OCI-LY3 (cell line): ENCODE measurements at regions not wholly inside any gene's neighbourhood (a gene's known extent, or its start where the extent isn't known, plus 50 kb on each side); places are given as distances from the start of the nearest gene placed in this dataset.

Experiments
- H2AFZ ChIP-seq: fragments of 200-600, 300-600 bp; shearing (Covaris generic); 2 replicates; pipeline ENCODE4 v1.6.0; 2014; ENCODE audit warnings: antibody characterized with exemption, low read depth, low read length
- H3K27ac ChIP-seq: fragments of 200-600, 300-600 bp; sonication (generic); 2 replicates; pipeline ENCODE4 v1.5.1; 2014; ENCODE audit warnings: mild to moderate bottlenecking, low read length, moderate library complexity, mixed read lengths
- H3K27me3 ChIP-seq: fragments of 200-600, 300-600 bp; sonication (generic); 2 replicates; pipeline ENCODE4 v1.6.1; 2014; ENCODE audit warnings: low read depth, low read length, mixed read lengths
- H3K36me3 ChIP-seq: fragments of 200-600, 300-600 bp; sonication (generic); replicated peaks from 2 replicates; pipeline ENCODE3; 2014; ENCODE audit warnings: low read depth, low read length, mixed read lengths
- H3K4me1 ChIP-seq: fragments of 300-600, 200-600 bp; sonication (generic); 2 replicates; pipeline ENCODE4 v1.6.1; 2014; ENCODE audit warnings: low read length, mixed read lengths
- H3K4me2 ChIP-seq: fragments of 200-600, 300-600 bp; sonication (generic); 2 replicates; pipeline ENCODE4 v1.6.1; 2014; ENCODE audit warnings: low read length, mixed read lengths
- H3K4me3 ChIP-seq: fragments of 300-600, 200-600 bp; sonication (generic); 2 replicates; pipeline ENCODE4 v1.5.1; 2014; ENCODE audit warnings: antibody characterized with exemption, mild to moderate bottlenecking, low read length, moderate library complexity
- H3K79me2 ChIP-seq: fragments of 300-600, 200-600 bp; shearing (Covaris generic); 2 replicates; pipeline ENCODE4 v1.6.1; 2014; ENCODE audit warnings: mild to moderate bottlenecking, low read length, mixed read lengths
- H3K9ac ChIP-seq: fragments of 300-600, 200-600 bp; shearing (Covaris generic); 2 replicates; pipeline ENCODE4 v1.6.0; 2014; ENCODE audit warnings: mild to moderate bottlenecking, low read length, moderate library complexity
- H3K9me3 ChIP-seq: fragments of 200-600, 300-600 bp; shearing (Covaris generic); 2 replicates; pipeline ENCODE4 v1.6.1; 2014; ENCODE audit warnings: low read length, mixed read lengths; ENCODE audit not compliant: insufficient read depth
- H4K20me1 ChIP-seq: fragments of 200-600, 300-600 bp; sonication (generic); 2 replicates; pipeline ENCODE4 v1.6.1; 2016; ENCODE audit warnings: low read length, mixed read lengths; ENCODE audit not compliant: insufficient read depth
- CTCF ChIP-seq: fragments of 200-600, 300-600 bp; sonication (generic); IDR thresholded peaks from 2 replicates; pipeline ENCODE4 v1.5.1; 2014; ENCODE audit warnings: antibody characterized with exemption, low read length, low read depth
- EZH2phosphoT487 ChIP-seq: fragments of 200-600 bp; shearing (Covaris generic); IDR thresholded peaks from 2 replicates; pipeline ENCODE4 v1.6.1; 2018; ENCODE audit warnings: antibody characterized with exemption, mixed run types, low read depth

DNA sequence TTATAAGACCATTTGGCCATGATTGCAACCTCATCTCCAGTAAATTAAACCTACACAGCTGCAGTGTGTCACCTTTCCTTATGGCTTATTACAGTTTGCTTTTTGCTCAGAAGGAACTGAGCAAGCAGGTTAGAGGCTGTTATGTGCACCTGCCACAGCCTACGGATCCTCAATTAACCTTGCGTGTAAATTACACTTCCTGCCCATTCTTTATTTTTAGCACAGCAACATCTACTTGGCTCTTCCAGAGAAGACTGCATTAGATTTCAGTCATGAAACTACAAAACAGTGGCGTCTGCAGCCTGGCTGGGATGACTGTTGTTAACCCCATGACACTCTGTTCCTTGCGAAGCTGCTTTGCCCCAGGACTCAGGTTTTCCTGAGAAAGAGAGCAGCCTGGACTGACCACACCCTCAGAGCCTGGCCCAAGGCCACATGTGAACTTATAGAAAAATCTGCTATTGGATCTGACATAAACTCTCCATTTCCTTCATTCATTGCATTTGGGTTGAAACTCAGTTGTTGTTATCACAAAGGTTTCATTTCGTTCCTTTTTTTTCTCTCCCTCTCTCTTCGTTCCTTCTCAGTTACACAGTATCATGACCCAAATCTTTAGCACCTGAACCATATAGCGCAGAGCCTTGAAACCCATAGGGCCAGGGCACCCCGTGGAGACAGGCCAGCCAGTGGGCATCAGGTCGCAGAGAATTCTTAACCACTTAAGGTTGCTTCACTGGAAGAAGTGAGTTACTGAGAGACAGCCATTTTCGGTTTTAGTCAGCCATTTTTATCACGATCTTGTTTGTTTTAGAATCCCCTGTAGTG lies 138.6 kb downstream of the PALM2AKAP2 start:
- peaks cover 45% of the 10 kb centered on the region for H3K4me1 ChIP-seq
- H3K9me3 ChIP-seq = peaks cover 4% of the 10 kb centered on the region; the same call in 1 of the 2 replicates
- H2AFZ ChIP-seq = peak overlapping the region; percentile 94
- no peaks in the 10 kb centered on the region for H4K20me1 ChIP-seq
- H3K4me3 ChIP-seq = peak overlapping the region; percentile 72
- peak overlapping the region; percentile 75 for H3K9ac ChIP-seq
- no peaks in the 10 kb centered on the region for H3K79me2 ChIP-seq
- no peaks in the 10 kb centered on the region for H3K27me3 ChIP-seq
- peak overlapping the region; percentile 90 for H3K27ac ChIP-seq
- peak overlapping the region; percentile 94 for H3K4me2 ChIP-seq
- H3K36me3 ChIP-seq = no peaks in the 10 kb centered on the region
- TF ChIP-seq CTCF = no peak
- TF ChIP-seq EZH2phosphoT487 = no peak

DNA sequence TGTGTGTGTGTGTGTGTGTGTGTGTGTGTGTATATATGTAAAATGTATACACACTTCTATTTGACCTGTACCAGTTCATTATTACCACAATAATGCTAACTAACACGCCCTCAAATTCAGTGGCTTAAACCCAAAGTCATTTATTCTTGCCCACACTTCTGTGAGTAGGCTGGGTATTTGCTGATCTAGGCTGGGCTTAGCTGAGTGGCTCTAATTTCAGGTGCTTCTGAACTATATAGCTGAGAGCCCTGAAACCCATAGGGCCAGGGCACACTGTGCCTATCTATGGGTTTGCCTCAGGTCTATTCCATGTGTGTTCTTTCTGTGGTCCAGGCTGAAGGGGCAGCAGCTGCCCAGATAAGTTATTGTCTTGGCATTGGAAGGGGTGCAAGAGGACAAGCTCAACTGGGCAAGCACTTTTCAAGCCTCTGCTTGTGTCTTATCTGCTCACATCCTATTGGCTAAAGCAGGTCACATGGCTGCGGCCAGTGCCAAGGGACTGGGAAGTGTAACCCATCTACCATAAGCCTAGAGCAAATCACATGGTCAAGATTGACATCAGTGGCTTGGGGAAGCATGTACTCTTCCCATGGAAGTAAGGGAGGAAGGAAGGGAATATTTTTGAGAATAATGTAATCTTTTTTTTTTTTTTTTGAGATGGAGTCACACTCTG lies 139.9 kb downstream of the PALM2AKAP2 start:
- Histone ChIP-seq H3K4me1 (peaks cover 35% of the 10 kb centered on the region), H3K27me3 (no peaks in the 10 kb centered on the region), H3K4me2 (no peak overlapping the region), H3K27ac (no peak overlapping the region), H4K20me1 (no peaks in the 10 kb centered on the region), H3K36me3 (no peaks in the 10 kb centered on the region), H3K9ac (no peak overlapping the region), H3K79me2 (no peaks in the 10 kb centered on the region), H2AFZ (no peak overlapping the region), H3K4me3 (no peak overlapping the region), H3K9me3 (no peaks in the 10 kb centered on the region; the same call in 1 of the 2 replicates)
- no peak for TF ChIP-seq CTCF
- TF ChIP-seq EZH2phosphoT487 = no peak

GRCh38 chr9:109922617-109923470 lies 142.8 kb downstream of the PALM2AKAP2 start:
- H3K9ac ChIP-seq = no peak overlapping the region
- no peaks in the 10 kb centered on the region for H3K36me3 ChIP-seq
- H3K9me3 ChIP-seq = no peaks in the 10 kb centered on the region; the same call in 1 of the 2 replicates
- H2AFZ ChIP-seq = no peak overlapping the region
- TF ChIP-seq CTCF (no peak), EZH2phosphoT487 (no peak)
- H4K20me1 ChIP-seq = no peaks in the 10 kb centered on the region
- H3K4me2 ChIP-seq = no peak overlapping the region
- no peak overlapping the region for H3K27ac ChIP-seq
- peaks cover 33% of the 10 kb centered on the region for H3K4me1 ChIP-seq
- H3K79me2 ChIP-seq = no peaks in the 10 kb centered on the region
- no peaks in the 10 kb centered on the region for H3K27me3 ChIP-seq
- no peak overlapping the region for H3K4me3 ChIP-seq

GRCh38 chr9:109923471-109923760 lies 143.4 kb downstream of the PALM2AKAP2 start:
- no peak overlapping the region for H3K4me3 ChIP-seq
- H3K27me3 ChIP-seq = no peaks in the 10 kb centered on the region
- H3K9ac ChIP-seq = no peak overlapping the region
- H3K79me2 ChIP-seq = no peaks in the 10 kb centered on the region
- peaks cover 27% of the 10 kb centered on the region for H3K4me1 ChIP-seq
- no peak overlapping the region for H3K27ac ChIP-seq
- TF ChIP-seq CTCF (no peak), EZH2phosphoT487 (no peak)
- no peak overlapping the region for H2AFZ ChIP-seq
- no peak overlapping the region for H3K4me2 ChIP-seq
- H3K36me3 ChIP-seq = no peaks in the 10 kb centered on the region
- no peaks in the 10 kb centered on the region; the same call in 1 of the 2 replicates for H3K9me3 ChIP-seq
- H4K20me1 ChIP-seq = no peaks in the 10 kb centered on the region
